HEK293T (cell line): ENCODE measurements at regions not wholly inside any gene's neighbourhood (a gene's known extent, or its start where the extent isn't known, plus 50 kb on each side); places are given as distances from the start of the nearest gene placed in this dataset.

Source experiments
- ARNT ChIP-seq: fragments of 450-650 bp; IDR thresholded peaks from 2 replicates; pipeline ENCODE4 v1.6.1; 2017; ENCODE audit warnings: mild to moderate bottlenecking
- BHLHE40 ChIP-seq: fragments of 450-650 bp; IDR thresholded peaks from 2 replicates; pipeline ENCODE4 v1.6.1; 2016; ENCODE audit warnings: mild to moderate bottlenecking, moderate library complexity, borderline replicate concordance
- CTBP1 ChIP-seq: fragments of 450-650 bp; IDR thresholded peaks from 2 replicates; pipeline ENCODE4 v1.6.1; 2016; ENCODE audit warnings: borderline replicate concordance
- ELF4 ChIP-seq: fragments of 450-650 bp; IDR thresholded peaks from 2 replicates; pipeline ENCODE4 v1.6.1; 2017; ENCODE audit warnings: antibody characterized with exemption
- FOXA1 ChIP-seq: fragments of 450-650 bp; IDR thresholded peaks from 2 replicates; pipeline ENCODE4 v1.6.1; 2016; ENCODE audit warnings: mild to moderate bottlenecking
- FOXK2 ChIP-seq: fragments of 450-650 bp; IDR thresholded peaks from 2 replicates; pipeline ENCODE4 v1.6.1; 2016; ENCODE audit warnings: mild to moderate bottlenecking
- FOXM1 ChIP-seq: fragments of 450-650 bp; IDR thresholded peaks from 2 replicates; pipeline ENCODE4 v1.6.1; 2017; ENCODE audit warnings: mild to moderate bottlenecking, borderline replicate concordance
- HDGF ChIP-seq: fragments of 450-650 bp; IDR thresholded peaks from 2 replicates; pipeline ENCODE4 v1.6.1; 2017; ENCODE audit warnings: antibody characterized with exemption, borderline replicate concordance
- L3MBTL2 ChIP-seq: fragments of 450-650 bp; conservative IDR thresholded peaks from 2 replicates; pipeline ENCODE4 v1.6.1; 2016; ENCODE audit warnings: mild to moderate bottlenecking
- SP1 ChIP-seq: fragments of 450-650 bp; IDR thresholded peaks from 2 replicates; pipeline ENCODE4 v1.6.1; 2017
- TARDBP ChIP-seq: fragments of 450-650 bp; IDR thresholded peaks from 2 replicates; pipeline ENCODE4 v1.6.1; 2016
- ZNF384 ChIP-seq: fragments of 450-650 bp; IDR thresholded peaks from 2 replicates; pipeline ENCODE4 v1.6.1; 2016

GRCh38 chr20:63084563-63084927, 77.8 kb upstream of the BHLHE23 start:
- TF ChIP-seq SP1 (no peak), FOXM1 (no peak), FOXA1 (no peak), ZNF384 (no peak), BHLHE40 (no peak), L3MBTL2 (no peak), CTBP1 (no peak), TARDBP (no peak), ELF4 (no peak), ARNT (no peak), HDGF (no peak), FOXK2 (no peak)
